HPDE6-E6E7 (cell line): ENCODE measurements at regions not wholly inside any gene's neighbourhood (a gene's known extent, or its start where the extent isn't known, plus 50 kb on each side); places are given as distances from the start of the nearest gene placed in this dataset.

Experiments used
- DNase-seq: peaks from one replicate; pipeline ENCODE4 v3.0.0; 2011; ENCODE audit warnings: missing footprints; ENCODE audit errors: extremely low spot score

GRCh38 chr12:18969512-18969911 is 160.0 kb upstream of the PLEKHA5 start:
- no peak for DNase-seq

DNA sequence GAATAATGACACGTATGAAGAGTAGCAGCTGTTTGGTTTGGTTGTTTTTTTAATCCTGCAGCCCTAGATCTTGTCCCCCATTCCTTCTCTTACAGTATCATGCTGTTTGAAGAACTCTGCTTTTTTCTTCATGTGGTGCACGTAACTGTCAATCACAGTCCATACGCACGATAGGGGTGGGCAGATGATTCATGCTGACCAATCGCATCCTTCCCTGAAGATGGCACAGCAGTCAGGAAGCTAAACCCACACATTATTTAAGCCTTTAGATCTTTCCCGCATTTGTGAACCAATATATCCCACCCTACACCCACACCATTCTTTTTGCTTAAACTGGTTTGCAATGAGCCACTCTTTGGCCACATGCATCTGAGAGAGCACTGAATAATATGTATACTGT is 158.9 kb upstream of the PLEKHA5 start:
- no peak for DNase-seq

DNA sequence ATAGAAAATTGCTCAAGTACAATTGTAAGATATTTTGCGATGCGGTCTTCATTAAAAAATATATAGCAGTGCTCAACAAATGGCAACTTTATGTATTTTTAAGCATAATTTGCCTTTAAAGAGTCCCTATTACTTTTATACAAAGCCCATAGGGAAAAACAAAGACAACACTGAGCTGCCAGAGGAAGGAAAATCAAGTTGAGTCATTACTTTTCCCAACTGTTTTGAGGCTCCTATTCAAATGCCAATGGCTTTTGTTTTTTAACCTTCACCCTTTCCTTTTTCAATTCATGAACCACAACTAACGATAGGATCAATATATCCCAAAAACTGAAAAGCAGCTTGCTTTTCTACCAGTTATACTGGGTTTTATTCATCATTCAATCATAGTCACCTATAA is 157.6 kb upstream of the PLEKHA5 start:
- DNase-seq, result no peak

DNA sequence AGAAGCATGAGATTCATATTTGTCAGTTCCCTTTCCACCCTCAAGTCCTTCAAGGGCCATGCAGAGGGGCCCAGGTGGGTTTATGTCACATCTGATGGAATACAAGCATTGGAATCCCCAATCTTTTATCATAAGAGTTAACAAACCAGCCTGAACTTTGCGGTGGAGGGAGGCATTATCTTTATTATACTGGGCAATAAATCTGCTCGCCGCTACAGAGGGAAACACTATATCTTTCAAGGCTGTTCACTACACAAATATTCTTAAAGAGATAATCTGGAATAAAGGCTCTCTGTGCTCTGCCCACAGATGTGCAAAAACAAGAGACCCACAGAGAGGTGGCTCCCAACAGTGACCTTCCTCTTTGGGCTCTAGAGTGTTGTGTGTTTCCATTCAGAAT is 153.6 kb upstream of the PLEKHA5 start:
- no peak for DNase-seq

- no peak for DNase-seq
These were observed 150.0 kb upstream of the PLEKHA5 start for GRCh38 chr12:18979401-18980126.

DNA sequence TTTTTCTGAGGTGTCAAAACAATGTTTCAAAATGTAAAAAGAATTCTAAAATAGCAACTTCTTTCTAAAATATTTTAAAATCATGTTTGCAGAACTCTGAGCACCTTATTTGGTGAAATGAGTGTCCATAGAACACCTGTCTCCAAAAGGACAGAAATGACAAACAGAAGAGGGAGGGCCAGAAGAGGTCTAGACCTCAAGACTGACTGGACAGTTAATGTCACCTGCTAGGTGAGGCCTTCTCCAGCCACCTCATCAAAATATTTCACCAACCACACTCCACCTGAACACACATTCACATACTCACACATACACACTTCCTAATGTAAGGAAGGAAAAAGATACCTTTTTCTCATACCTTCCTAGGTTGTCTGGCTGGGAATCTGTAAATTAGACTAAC is 147.8 kb upstream of the PLEKHA5 start:
- no peak for DNase-seq

DNA sequence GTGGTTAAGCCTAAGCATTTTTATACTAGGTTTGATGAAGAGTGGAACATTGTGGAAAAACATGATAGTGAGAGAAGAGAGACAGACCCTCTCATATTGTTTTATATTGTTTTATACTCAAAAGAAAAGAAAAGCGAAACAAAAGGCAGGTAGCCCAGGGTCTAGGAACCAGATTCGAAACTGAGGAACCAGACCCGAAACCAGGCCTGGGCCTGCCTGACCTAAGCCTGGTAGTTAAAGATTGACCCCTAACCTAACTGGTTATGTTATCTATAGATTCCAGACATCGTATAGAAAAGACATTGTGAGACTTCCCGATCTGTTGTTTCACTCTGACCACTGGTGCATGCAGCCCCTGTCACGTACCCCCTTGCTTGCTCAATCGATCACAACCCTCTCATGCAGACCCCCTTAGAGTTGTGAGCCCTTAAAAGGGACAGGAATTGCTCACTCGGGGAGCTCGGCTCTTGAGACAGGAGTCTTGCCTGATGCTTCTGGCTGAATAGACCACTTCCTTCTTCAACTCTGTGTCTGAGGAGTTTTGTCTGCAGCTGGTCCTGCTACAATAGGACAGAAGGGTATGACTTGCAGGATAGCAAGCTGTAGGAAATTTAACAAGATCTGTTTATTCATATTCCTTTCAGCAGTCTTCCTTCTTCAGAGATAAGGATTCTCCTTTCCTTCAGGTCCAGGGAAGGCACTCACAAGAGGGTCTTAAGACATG is 147.1 kb upstream of the PLEKHA5 start:
- no peak for DNase-seq

- DNase-seq, result no peak
These were observed 145.7 kb upstream of the PLEKHA5 start for GRCh38 chr12:18983854-18984253.

DNA sequence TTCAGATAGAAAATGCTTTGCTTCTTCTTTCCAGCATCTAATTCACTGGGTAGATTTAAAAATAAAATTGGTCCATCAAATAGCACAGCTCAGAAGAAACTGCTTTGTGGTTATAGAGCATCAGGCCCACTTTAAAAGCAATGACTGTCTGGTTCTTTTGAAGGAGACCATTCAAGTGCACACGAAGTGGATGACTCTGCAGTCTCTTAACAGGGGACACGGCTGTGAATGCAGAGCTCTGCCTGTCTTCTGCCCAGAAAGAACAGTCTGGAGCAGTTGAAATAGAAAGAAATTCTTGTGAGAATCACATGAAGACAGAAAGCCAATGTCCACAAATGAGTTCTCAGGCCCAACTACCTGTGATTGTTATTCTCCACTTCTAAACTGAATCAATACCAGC is 138.7 kb upstream of the PLEKHA5 start:
- DNase-seq, result no peak

DNA sequence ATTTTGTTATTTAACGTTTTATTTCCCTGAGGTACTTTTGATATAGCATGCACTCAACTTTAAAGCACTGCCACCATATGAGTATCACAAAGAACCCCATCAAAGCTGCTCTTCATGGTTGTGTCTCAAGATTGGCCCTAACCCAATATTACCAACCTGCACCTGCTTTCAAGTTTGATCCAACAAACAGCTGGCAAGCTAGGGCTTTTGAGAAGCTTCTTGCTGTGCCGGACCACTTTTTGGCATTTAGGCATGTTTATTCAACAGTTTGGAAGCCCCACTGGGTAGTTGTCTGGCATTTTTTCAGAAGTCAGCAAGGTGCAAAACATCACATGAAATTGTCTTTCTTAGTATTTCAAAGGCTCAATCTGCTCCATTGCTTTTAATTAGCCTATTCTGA is 137.2 kb upstream of the PLEKHA5 start:
- DNase-seq, result no peak

DNA sequence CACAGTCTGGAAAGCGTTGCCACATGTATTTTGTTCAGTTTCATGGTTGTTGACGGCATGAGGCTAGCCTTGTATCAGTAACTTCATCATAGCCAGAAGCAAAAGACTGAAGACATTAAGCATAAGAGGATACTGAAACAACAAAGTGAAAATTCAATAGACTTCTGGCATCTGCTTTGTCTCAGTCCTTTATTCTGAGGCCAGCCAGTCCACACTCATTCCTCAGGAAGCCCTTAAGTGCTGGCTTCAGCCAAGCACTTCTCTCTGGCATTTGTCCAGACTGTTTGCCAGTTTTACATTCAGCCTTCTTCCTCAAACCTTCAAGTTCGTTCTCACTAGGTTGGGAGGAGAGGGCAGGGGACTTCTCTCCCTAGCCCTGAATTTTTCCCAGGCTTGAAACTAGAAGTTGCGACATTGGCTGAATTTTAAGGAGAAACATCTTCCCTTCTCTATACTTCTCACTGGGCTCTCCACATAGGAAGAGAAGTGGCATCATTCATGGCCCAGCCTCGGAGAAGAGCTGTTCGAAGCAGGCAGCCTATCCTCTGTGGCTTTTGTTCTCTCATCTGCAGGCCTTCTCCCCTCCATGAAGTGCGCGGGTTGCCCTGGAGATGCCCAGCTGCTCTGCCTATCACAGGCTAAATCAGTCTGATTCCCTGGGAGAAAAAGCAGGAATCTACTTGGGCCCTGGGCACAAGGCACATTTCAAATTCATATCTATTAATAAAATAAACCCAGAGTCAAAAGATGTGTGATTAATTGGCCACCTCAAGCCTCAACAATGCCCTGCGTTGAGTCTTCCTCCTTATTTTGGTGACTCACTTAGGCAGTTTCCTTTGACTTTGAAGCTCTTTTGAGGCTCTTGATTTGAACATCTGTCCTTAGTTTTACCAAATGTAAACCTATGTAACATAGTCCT is 130.9 kb upstream of the PLEKHA5 start:
- DNase-seq, result peak; percentile 55

GRCh38 chr12:19000836-19001235 is 128.7 kb upstream of the PLEKHA5 start:
- no peak for DNase-seq

DNA sequence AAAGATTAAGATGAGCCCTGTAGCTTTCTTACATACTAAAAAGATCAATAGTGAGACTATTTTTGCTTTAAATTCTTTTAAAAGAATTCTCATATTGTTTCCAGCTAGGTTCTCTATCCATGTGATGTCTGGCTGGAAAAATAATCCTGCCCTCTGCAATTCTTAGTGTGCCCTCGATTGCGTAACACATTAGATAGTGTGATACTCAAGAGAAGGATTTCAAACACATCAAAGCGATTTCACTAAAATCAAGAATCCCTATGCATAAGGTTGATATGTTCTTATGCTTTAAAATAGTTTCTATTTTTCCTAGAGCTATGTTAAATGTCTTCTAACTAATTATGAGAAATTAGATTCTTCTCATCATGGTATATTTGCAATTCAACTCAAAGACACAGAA is 127.3 kb upstream of the PLEKHA5 start:
- DNase-seq, result no peak

DNA sequence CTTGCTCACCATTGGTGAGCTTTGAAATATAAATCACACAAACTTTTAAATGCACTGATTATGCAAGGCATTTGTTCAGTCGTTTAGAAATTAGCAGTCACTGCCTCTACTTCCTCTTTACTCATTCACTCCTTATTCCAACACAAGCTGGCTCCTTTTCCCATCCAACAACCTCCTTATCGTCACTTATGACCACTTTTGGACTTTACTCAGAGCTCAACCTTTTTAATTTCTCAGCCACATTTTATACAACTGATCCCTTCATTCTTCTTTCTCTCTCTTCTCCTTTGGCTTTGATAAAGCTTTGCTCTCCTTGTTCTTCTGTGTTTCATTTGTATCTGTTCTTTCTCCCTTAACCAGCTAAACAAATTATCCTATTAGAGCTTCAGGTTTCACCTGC is 126.4 kb upstream of the PLEKHA5 start:
- DNase-seq, result no peak

DNA sequence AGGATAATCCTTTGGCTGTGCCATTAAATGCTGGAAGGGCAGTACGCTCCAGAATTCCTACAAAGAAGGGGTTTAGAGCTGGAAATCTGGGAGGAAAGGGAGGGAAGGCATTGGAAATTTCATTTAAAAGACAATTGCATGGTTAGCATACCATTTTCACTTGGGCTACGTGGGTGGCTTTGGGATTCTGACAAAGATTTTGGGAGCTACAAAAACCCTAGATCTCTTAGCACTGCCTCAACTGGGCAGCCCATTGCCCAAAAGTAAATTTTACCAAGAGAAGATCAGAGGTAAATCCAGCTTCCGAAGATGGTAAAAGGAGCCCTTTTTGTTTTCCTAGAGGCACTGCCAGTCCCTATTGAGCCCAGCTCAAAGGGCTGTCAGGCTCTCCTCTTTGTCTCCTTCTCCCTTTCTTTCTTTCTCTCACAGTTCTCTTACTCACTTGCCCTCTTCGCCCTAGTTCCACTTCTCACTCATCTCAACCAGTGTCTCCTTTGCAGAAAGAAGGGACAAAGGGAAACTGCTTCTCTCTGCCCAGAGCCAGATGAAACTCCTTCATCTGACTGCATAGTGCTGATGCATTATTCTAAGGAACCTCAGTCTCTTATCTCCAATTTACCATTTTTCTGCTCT is 125.4 kb upstream of the PLEKHA5 start:
- DNase-seq, result no peak

DNA sequence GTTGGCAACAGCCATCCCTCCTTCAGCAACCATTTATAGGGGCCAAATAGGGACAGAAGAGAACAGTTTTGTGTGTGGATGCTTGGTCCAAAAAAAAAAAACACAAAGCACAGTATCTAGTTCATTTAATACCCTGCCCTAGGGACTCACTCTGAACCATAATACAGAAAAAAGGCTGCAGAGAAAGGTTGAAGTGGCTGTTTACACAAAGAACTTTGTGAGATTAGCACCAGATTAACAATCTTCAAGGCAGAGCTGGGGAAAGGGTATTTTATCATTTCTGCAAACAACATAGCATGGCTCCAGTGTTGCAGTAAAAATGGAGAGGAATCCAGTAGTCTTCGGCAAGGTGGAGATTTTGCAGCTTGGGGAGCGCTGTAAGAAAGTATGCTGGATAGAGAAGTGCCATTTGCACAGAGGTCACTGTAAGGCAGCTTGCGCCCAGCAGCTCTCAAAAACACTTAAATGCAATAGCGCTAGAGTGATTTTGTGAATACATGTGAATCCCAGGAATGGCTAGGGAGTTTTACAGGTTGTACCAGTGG is 124.2 kb upstream of the PLEKHA5 start:
- no peak for DNase-seq

- no peak for DNase-seq
These were observed 122.9 kb upstream of the PLEKHA5 start for GRCh38 chr12:19006626-19007137.

GRCh38 chr12:19008102-19008501 is 121.4 kb upstream of the PLEKHA5 start:
- no peak for DNase-seq

DNA sequence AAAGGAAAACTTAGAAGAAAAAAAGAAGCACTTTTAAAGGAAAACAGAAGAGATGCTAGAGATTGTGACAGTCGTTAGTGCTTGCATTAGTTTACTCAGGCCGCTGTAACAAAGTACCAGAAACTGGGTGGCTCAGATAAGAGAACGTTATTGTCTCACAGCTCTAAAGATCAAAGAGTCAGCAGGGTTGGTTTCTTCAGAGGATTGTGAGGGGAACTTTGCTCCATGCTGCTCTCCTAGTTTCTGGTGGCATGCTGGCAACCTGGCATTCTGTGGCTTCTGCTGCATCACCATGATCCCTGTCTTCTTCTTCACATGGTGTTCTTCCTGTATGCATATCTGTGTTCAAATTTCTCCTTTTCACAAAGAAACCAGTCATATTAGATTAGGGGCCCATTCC is 119.4 kb upstream of the PLEKHA5 start:
- no peak for DNase-seq

- DNase-seq, result no peak
These were observed 118.8 kb upstream of the PLEKHA5 start for GRCh38 chr12:19010726-19011125.

- no peak for DNase-seq
These were observed 116.6 kb upstream of the PLEKHA5 start for GRCh38 chr12:19012965-19013364.
